ENCODE measurements at regions not wholly inside any gene's neighbourhood (a gene's known extent, or its start where the extent isn't known, plus 50 kb on each side); places are given as distances from the start of the nearest gene placed in this dataset.

- Histone ChIP-seq H4K5ac (ENCODE audit: insufficient read length, low read depth, low read length) (no peak overlapping the region), H3K9ac (replicated peaks in 1 of 4; ENCODE audit: extremely low read depth in 1 of 4, low read depth in 3 of 4, low read length in 3 of 4) (no peak overlapping the region), H2AFZ (ENCODE audit: low read length) (no peak overlapping the region), H2BK15ac (ENCODE audit: low read length) (no peak overlapping the region), H3K14ac (ENCODE audit: insufficient read length) (no peak overlapping the region), H2BK120ac (replicated peaks; ENCODE audit: low read depth, low read length) (no peak overlapping the region), H3K4me3 (ENCODE audit: extremely low read depth in 1 of 4, insufficient read depth in 2 of 4, low read depth in 3 of 4, low read length in 4 of 4) (no peak overlapping the region), H4K8ac (ENCODE audit: extremely low read depth, insufficient read depth, low read length) (no peak overlapping the region), H3K36me3 (ENCODE audit: control insufficient read depth in 2 of 4, insufficient read depth in 4 of 4, low read length in 3 of 4) (no peaks in the 10 kb centered on the region), H2BK5ac (ENCODE audit: low read depth, low read length) (no peak overlapping the region), H3K79me2 (ENCODE audit: control insufficient read depth in 1 of 2, insufficient read depth in 2 of 2, low read length in 2 of 2) (no peaks in the 10 kb centered on the region), H4K20me1 (replicated peaks in 1 of 2; ENCODE audit: control insufficient read depth in 1 of 2, insufficient read depth in 2 of 2, low read length in 2 of 2) (no peaks in the 10 kb centered on the region), H3K23me2 (ENCODE audit: low read depth, low read length) (no peaks in the 10 kb centered on the region), H4K91ac (replicated peaks; ENCODE audit: insufficient read length, low read length) (no peak overlapping the region), H3K4ac (replicated peaks; ENCODE audit: insufficient read length, low read depth, low read length) (no peak overlapping the region), H2AK5ac (ENCODE audit: low read depth, low read length) (no peak overlapping the region), H3K18ac (ENCODE audit: extremely low read depth, low read length) (no peak overlapping the region), H3K27me3 (replicated peaks in 1 of 4; ENCODE audit: control insufficient read depth in 3 of 4, extremely low read depth in 1 of 4, insufficient read depth in 3 of 4, low read length in 3 of 4) (no peaks in the 10 kb centered on the region), H3K4me2 (ENCODE audit: insufficient read depth in 1 of 2, low read depth in 2 of 2, low read length in 2 of 2) (no peak overlapping the region), H3K79me1 (ENCODE audit: low read depth, low read length) (no peaks in the 10 kb centered on the region), H3K27ac (ENCODE audit: low read depth, low read length) (no peak overlapping the region), H2BK12ac (ENCODE audit: low read depth, low read length) (no peak overlapping the region), H3K9me3 (ENCODE audit: insufficient read depth in 2 of 2, low read depth in 1 of 2, low read length in 1 of 2) (no peaks in the 10 kb centered on the region), H3K56ac (replicated peaks; ENCODE audit: insufficient read length, low read depth, low read length) (no peak overlapping the region), H3K23ac (ENCODE audit: insufficient read length) (no peak overlapping the region), H2BK20ac (ENCODE audit: low read length) (no peak overlapping the region), H3K4me1 (replicated peaks in 1 of 4; ENCODE audit: control insufficient read depth in 3 of 4, insufficient read depth in 4 of 4, low read length in 3 of 4) (no peaks in the 10 kb centered on the region)
- no peak for FAIRE-seq
- 89% methylated on average over 7 of the region's 7 CpGs; no CpG with 5 or more reads in 1 of the 2 experiments for WGBS, 2 experiments (ENCODE audit: extremely low coverage in 1 of 2, insufficient coverage in 1 of 2, insufficient read length in 1 of 2, insufficient replicate concordance in 2 of 2, low coverage in 1 of 2, low lambda C conversion rate in 2 of 2, missing lambda C conversion rate in 1 of 2)
- no peak for DNase-seq (ENCODE audit: low read depth in 1 of 2, low spot score in 2 of 2)
- ChIA-PET POLR2A (ENCODE audit: partially characterized antibody) (no interaction called here), CTCF (ENCODE audit: partially characterized antibody) (interaction anchor here (0.8 to 1.6 kb wide), 2 partner anchors 10 to 19 kb away, joined by 3 to 4 read pairs; no protein-coding TSS in a partner anchor)
- no peak for TF ChIP-seq KDM4A (IDR thresholded peaks at IDR 0.05; ENCODE audit: low read depth, low read length, severe bottlenecking)
- no peak for TF ChIP-seq TAF1 (IDR thresholded peaks at IDR 0.05; ENCODE audit: low read depth, low read length)
- TF ChIP-seq GABPA (IDR thresholded peaks at IDR 0.05; ENCODE audit: borderline replicate concordance, insufficient read depth, low read length): no peak
Observed at GRCh38 chr5:8641786-8642505, 773.0 kb downstream of the MTRR start.

Measured in H1 (cell line).